ENCODE measurements at regions not wholly inside any gene's neighbourhood (a gene's known extent, or its start where the extent isn't known, plus 50 kb on each side); places are given as distances from the start of the nearest gene placed in this dataset.
A peak's percentile ranks its signal among the peaks of the same experiment; 100 is the strongest.
"Not testable (repeated sequence)": the region's sequence is repeated elsewhere in the genome, so short reads cannot be mapped to it uniquely, and the experiment has no call there.

- DNase-seq (ENCODE audit: low read depth) = no peak
Measured at GRCh38 chr6:80544976-80545722, 438.7 kb downstream of the BCKDHB start.

- DNase-seq (ENCODE audit: low read depth) = no peak
Measured at GRCh38 chr6:80544555-80544954, 438.1 kb downstream of the BCKDHB start.

- peak; percentile 78 for DNase-seq (ENCODE audit: low read depth)
Measured at GRCh38 chr6:80543598-80544222, 437.2 kb downstream of the BCKDHB start.

GRCh38 chr6:80543151-80543550 lies 436.7 kb downstream of the BCKDHB start:
- DNase-seq (ENCODE audit: low read depth) = no peak

- no peak for DNase-seq (ENCODE audit: low read depth)
Measured at GRCh38 chr6:80541886-80542285, 435.4 kb downstream of the BCKDHB start.

GRCh38 chr6:80541181-80541580 lies 434.7 kb downstream of the BCKDHB start:
- DNase-seq (ENCODE audit: low read depth) = peak; percentile 57

GRCh38 chr6:80540700-80541099 lies 434.2 kb downstream of the BCKDHB start:
- no peak for DNase-seq (ENCODE audit: low read depth)

GRCh38 chr6:80537118-80537972 lies 430.9 kb downstream of the BCKDHB start:
- DNase-seq (ENCODE audit: low read depth) = no peak

- no peak for DNase-seq (ENCODE audit: low read depth)
Measured at GRCh38 chr6:80535914-80536565, 429.6 kb downstream of the BCKDHB start.

- no peak for DNase-seq (ENCODE audit: low read depth)
Measured at GRCh38 chr6:80531681-80532619, 425.5 kb downstream of the BCKDHB start.

GRCh38 chr6:80530103-80530502 lies 423.6 kb downstream of the BCKDHB start:
- DNase-seq (ENCODE audit: low read depth) = peak; percentile 52

GRCh38 chr6:80528115-80528514 lies 421.6 kb downstream of the BCKDHB start:
- peak; percentile 56 for DNase-seq (ENCODE audit: low read depth)

GRCh38 chr6:80527552-80528052 lies 421.1 kb downstream of the BCKDHB start:
- DNase-seq (ENCODE audit: low read depth) = peak; percentile 91

GRCh38 chr6:80523531-80523997 lies 417.1 kb downstream of the BCKDHB start:
- DNase-seq (ENCODE audit: low read depth) = peak; percentile 46

- no peak for DNase-seq (ENCODE audit: low read depth)
Measured at GRCh38 chr6:80523010-80523409, 416.5 kb downstream of the BCKDHB start.

GRCh38 chr6:80522576-80522975 lies 416.1 kb downstream of the BCKDHB start:
- DNase-seq (ENCODE audit: low read depth) = no peak

GRCh38 chr6:80519811-80520594 lies 413.5 kb downstream of the BCKDHB start:
- DNase-seq (ENCODE audit: low read depth) = peak; percentile 32

- DNase-seq (ENCODE audit: low read depth) = no peak
Measured at GRCh38 chr6:80517525-80517924, 411.1 kb downstream of the BCKDHB start.

GRCh38 chr6:80510521-80510920 lies 404.1 kb downstream of the BCKDHB start:
- DNase-seq (ENCODE audit: low read depth) = not testable (repeated sequence)

Measured in amniotic epithelial cell (primary cell).